ENCODE measurements at regions not wholly inside any gene's neighbourhood (a gene's known extent, or its start where the extent isn't known, plus 50 kb on each side); places are given as distances from the start of the nearest gene placed in this dataset.

DNA sequence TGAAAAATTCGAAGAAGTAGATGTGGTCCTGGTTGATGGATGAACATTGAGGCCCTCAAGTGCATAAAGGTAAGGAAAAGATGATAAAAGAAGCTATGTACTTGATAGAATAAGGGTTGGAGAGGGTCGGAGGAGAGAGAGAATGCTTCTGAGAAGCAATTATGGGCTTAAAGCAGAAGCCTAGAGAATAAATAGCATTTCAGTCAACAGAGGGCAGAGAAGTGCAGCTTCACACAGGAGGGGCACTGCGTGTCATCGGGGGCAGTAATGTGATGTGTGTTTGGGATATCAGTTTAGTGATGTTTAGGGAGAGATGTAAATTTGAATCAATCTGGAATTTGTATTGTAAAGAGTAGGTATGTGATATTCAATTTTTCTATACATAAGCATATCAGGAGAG lies 334.5 kb downstream of the PIK3C3 start:
- no TSS peak for BruUV-seq (replicated peaks)
- no peaks in the 10 kb centered on the region for H3K27me3 ChIP-seq (ENCODE audit: insufficient read depth, low read depth)
- CTCF ChIA-PET = interaction anchor here (0.6 kb wide), 1 partner anchor 306 kb away, joined by 5 read pairs; no protein-coding TSS in a partner anchor
- H3K4me3 ChIP-seq = no peak overlapping the region
- H3F3A ChIP-seq (ENCODE audit: insufficient read depth, low read depth) = no peaks in the 10 kb centered on the region
- no peaks in the 10 kb centered on the region for H3K4me1 ChIP-seq (replicated peaks; ENCODE audit: insufficient read depth)
- no peak for DNase-seq
- POLR2A ChIA-PET (ENCODE audit: unreplicated experiment) = no interaction called here
- no peaks in the 10 kb centered on the region for H3K9me3 ChIP-seq (ENCODE audit: insufficient read depth, low read depth)
- intact Hi-C loops (cut with micrococcal nuclease; ENCODE audit: unreplicated experiment) = no loop called here
- no peaks in the 10 kb centered on the region for H3K36me3 ChIP-seq (ENCODE audit: low read depth)
- no peak overlapping the region for H3K27ac ChIP-seq
- H3K9me2 ChIP-seq (ENCODE audit: insufficient read depth) = no peaks in the 10 kb centered on the region
- H3K79me2 ChIP-seq (ENCODE audit: low read depth) = no peaks in the 10 kb centered on the region
- H3K4me2 ChIP-seq = no peak overlapping the region
- no peaks in the 10 kb centered on the region for H4K20me1 ChIP-seq (ENCODE audit: insufficient read depth)
- no peak overlapping the region for H2AFZ ChIP-seq
- TF ChIP-seq, protein P1, sequence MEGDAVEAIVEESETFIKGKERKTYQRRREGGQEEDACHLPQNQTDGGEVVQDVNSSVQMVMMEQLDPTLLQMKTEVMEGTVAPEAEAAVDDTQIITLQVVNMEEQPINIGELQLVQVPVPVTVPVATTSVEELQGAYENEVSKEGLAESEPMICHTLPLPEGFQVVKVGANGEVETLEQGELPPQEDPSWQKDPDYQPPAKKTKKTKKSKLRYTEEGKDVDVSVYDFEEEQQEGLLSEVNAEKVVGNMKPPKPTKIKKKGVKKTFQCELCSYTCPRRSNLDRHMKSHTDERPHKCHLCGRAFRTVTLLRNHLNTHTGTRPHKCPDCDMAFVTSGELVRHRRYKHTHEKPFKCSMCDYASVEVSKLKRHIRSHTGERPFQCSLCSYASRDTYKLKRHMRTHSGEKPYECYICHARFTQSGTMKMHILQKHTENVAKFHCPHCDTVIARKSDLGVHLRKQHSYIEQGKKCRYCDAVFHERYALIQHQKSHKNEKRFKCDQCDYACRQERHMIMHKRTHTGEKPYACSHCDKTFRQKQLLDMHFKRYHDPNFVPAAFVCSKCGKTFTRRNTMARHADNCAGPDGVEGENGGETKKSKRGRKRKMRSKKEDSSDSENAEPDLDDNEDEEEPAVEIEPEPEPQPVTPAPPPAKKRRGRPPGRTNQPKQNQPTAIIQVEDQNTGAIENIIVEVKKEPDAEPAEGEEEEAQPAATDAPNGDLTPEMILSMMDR (conservative IDR thresholded peaks at IDR 0.05) = no peak
- no peak for TF ChIP-seq EZH2 (IDR thresholded peaks at IDR 0.05; ENCODE audit: low read depth)

DNA sequence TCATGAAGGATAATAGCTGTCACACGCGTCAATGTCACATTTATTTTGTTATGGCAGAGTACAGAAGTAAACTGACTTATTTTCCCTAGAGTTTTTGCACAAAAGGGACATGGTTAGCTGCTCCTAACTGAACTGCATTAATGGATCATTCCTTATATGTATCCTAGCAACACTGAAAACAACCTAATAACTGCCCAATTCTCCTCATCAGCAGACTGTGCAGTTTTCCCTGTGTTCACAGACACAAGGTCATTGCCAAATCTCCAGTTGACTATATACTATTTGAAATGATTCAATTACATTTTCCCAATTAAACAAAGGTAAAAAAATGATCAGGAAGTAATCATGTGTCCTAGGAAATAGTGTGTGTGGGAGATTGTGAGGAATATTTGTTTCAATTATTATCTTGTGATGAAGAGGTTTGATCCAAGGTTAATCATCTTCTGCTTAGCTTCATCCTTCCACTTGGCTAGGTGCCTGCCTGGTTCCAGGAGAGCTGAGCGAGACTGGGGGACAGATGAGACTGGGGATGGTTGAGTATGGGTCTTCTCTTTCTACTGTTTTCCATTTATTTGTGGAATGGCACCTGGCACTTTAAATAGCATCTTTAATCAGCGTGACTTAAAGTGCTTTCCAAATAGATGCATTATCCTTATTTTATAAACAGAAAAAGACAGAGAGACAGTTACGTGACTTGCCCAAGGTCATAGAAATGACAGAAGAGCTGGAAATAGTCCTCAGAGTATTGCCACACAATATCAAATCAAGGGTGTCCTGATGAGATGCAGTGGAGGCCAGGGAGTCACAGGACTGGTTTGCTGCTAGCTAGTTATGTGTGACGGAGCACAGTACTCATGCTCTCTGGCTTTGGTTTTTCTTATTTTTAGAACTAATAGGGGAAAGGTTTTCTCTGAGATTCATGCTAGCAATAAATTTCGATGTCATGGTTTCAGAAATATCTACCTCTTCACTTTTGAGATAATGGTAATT lies 335.6 kb downstream of the PIK3C3 start:
- no peaks in the 10 kb centered on the region for H3K36me3 ChIP-seq (ENCODE audit: low read depth)
- H4K20me1 ChIP-seq (ENCODE audit: insufficient read depth) = no peaks in the 10 kb centered on the region
- ChIA-PET POLR2A (ENCODE audit: unreplicated experiment) (interaction anchor here (0.6 kb wide), 1 partner anchor 155 kb away, joined by 5 read pairs; no protein-coding TSS in a partner anchor), CTCF (no interaction called here)
- H3K9me3 ChIP-seq (ENCODE audit: insufficient read depth, low read depth) = no peaks in the 10 kb centered on the region
- BruUV-seq (replicated peaks) = no TSS peak
- no peaks in the 10 kb centered on the region for H3K9me2 ChIP-seq (ENCODE audit: insufficient read depth)
- no peak overlapping the region for H2AFZ ChIP-seq
- no peaks in the 10 kb centered on the region for H3K27me3 ChIP-seq (ENCODE audit: insufficient read depth, low read depth)
- no peak overlapping the region for H3K4me3 ChIP-seq
- no peak overlapping the region for H3K27ac ChIP-seq
- H3K4me1 ChIP-seq (replicated peaks; ENCODE audit: insufficient read depth) = no peaks in the 10 kb centered on the region
- no peaks in the 10 kb centered on the region for H3F3A ChIP-seq (ENCODE audit: insufficient read depth, low read depth)
- TF ChIP-seq, protein P1 (conservative IDR thresholded peaks at IDR 0.05) = no peak
- no peak for TF ChIP-seq EZH2 (IDR thresholded peaks at IDR 0.05; ENCODE audit: low read depth)
- H3K4me2 ChIP-seq = no peak overlapping the region
- DNase-seq = no peak
- intact Hi-C loops (cut with micrococcal nuclease; ENCODE audit: unreplicated experiment) = loop anchor here (10.0 kb wide), 1 partner anchor 1104 kb away; no protein-coding TSS in a partner anchor
- H3K79me2 ChIP-seq (ENCODE audit: low read depth) = no peaks in the 10 kb centered on the region

DNA sequence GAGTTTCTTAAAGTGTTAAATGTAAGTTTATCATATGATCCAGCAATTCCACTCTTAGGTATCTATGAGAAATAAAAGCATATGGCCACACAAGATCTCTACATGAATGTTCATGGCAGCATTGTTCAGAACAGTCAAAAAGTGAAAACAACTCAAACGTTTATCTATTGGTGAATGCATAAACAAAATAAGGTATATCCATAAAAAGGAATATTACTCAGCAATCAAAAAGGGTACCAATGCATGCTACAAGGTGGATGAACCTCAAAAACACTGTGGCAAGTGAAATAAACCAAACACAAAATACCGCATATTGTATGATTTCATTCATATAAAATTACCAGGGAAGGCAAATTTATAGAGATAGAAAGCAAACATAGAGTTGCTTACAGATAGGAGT lies 337.6 kb downstream of the PIK3C3 start:
- H4K20me1 ChIP-seq (ENCODE audit: insufficient read depth) = no peaks in the 10 kb centered on the region
- no peak overlapping the region for H3K27ac ChIP-seq
- TF ChIP-seq, protein P1 (conservative IDR thresholded peaks at IDR 0.05) = no peak
- TF ChIP-seq EZH2 (IDR thresholded peaks at IDR 0.05; ENCODE audit: low read depth) = no peak
- H3F3A ChIP-seq (ENCODE audit: insufficient read depth, low read depth) = no peaks in the 10 kb centered on the region
- no peaks in the 10 kb centered on the region for H3K9me3 ChIP-seq (ENCODE audit: insufficient read depth, low read depth)
- no peaks in the 10 kb centered on the region for H3K9me2 ChIP-seq (ENCODE audit: insufficient read depth)
- H3K27me3 ChIP-seq (ENCODE audit: insufficient read depth, low read depth) = no peaks in the 10 kb centered on the region
- BruUV-seq (replicated peaks) = no TSS peak
- CTCF ChIA-PET = no interaction called here
- no peak overlapping the region for H3K4me3 ChIP-seq
- no peak for DNase-seq
- no peaks in the 10 kb centered on the region for H3K4me1 ChIP-seq (replicated peaks; ENCODE audit: insufficient read depth)
- H2AFZ ChIP-seq = no peak overlapping the region
- no peaks in the 10 kb centered on the region for H3K79me2 ChIP-seq (ENCODE audit: low read depth)
- intact Hi-C loops (cut with micrococcal nuclease; ENCODE audit: unreplicated experiment) = loop anchor here (10.0 kb wide), 1 partner anchor 1102 kb away; no protein-coding TSS in a partner anchor
- no peaks in the 10 kb centered on the region for H3K36me3 ChIP-seq (ENCODE audit: low read depth)
- no peak overlapping the region for H3K4me2 ChIP-seq
- POLR2A ChIA-PET (ENCODE audit: unreplicated experiment) = no interaction called here
